Esophagus muscularis mucosa (tissue), 4 donors: ENCODE measurements at regions not wholly inside any gene's neighbourhood (a gene's known extent, or its start where the extent isn't known, plus 50 kb on each side); places are given as distances from the start of the nearest gene placed in this dataset.
A peak's percentile ranks its signal among the peaks of the same experiment; 100 is the strongest.

ENCODE experiments used
- DNase-seq: peaks from one replicate; pipeline ENCODE4 v3.0.0-alpha.2; 2017; ENCODE audit errors: extremely low spot score
- H3K27ac ChIP-seq, 4 donors: fragments of 200-600 bp; sonication (generic); replicated peaks in 1 of 4; 1 replicate in 3 of 4; 2 replicates in 1 of 4; pipeline ENCODE4 v1.5.1; 2016 to 2019; ENCODE audit warnings: mild to moderate bottlenecking in 1 of 4
- H3K27me3 ChIP-seq, 4 donors: fragments of 200-600 bp; sonication (generic); one replicate each; pipeline versions ENCODE4 v1.5.1 to v1.6.0; 2016 to 2019
- H3K36me3 ChIP-seq, 4 donors: fragments of 200-600 bp; sonication (generic); one replicate each; pipeline ENCODE4 v1.5.1; 2016 to 2019
- H3K4me1 ChIP-seq, 4 donors: fragments of 200-600 bp; sonication (generic); one replicate each; pipeline ENCODE4 v1.5.1; 2016 to 2019
- H3K4me3 ChIP-seq, 4 donors: fragments of 200-600 bp; sonication (generic); 1 replicate in 2 of 4; 2 replicates in 2 of 4; pipeline ENCODE4 v1.5.1; 2016 to 2019; ENCODE audit warnings: mild to moderate bottlenecking in 4 of 4, moderate library complexity in 1 of 4
- H3K9me3 ChIP-seq, 4 donors: fragments of 200-600 bp; sonication (generic); 1 replicate in 3 of 4; 2 replicates in 1 of 4; pipeline ENCODE4 v1.5.1; 2016 to 2019
- EP300 ChIP-seq: sonication (generic); formaldehyde crosslinking; IDR thresholded peaks from one replicate; pipeline ENCODE4 v1.6.1; 2017; ENCODE audit warnings: antibody characterized with exemption
- POLR2A ChIP-seq: fragments of 450-650 bp; IDR thresholded peaks from one replicate; pipeline ENCODE4 v1.6.1; 2017; ENCODE audit warnings: antibody characterized with exemption, moderate library complexity, mild to moderate bottlenecking, low read depth
- POLR2AphosphoS5 ChIP-seq, 2 donors: sonication (generic); formaldehyde crosslinking; IDR thresholded peaks; one replicate each; pipeline ENCODE4 v1.6.1; 2017; ENCODE audit warnings: antibody characterized with exemption in 2 of 2
- WGBS: methylation state at CpG from one replicate; pipeline ENCODE4 v1.1.5; 2018; 5-methylcytosine and 5-hydroxymethylcytosine counted together
- intact Hi-C: fragments of 100-400 bp; cut with DNase I; formaldehyde crosslinking; loops from one replicate; pipeline ENCODE4 v1.15.1; 2023

GRCh38 chr11:76603202-76603601, 67.3 kb downstream of the LRRC32 start:
- intact Hi-C loops: loop anchor here (10.0 kb wide), 1 partner anchor 72 kb away; the partner anchor contains the start of gene LRRC32
- peak; percentile 55 for DNase-seq
- peak overlapping the region; percentile 41 to 62 (median 52) for H3K27ac ChIP-seq

More at GRCh38 chr11:76603202-76603601, 67.3 kb downstream of the LRRC32 start:
- no peak for TF ChIP-seq POLR2AphosphoS5 (IDR thresholded peaks at IDR 0.05)
- TF ChIP-seq POLR2A: no peak
- no peak for TF ChIP-seq EP300
- WGBS: 95% methylated on average over 4 of the region's 4 CpGs
- no peaks in the 10 kb centered on the region for H3K36me3 ChIP-seq
- H3K9me3 ChIP-seq: no peaks in the 10 kb centered on the region
- peaks cover 48 to 54% (median 50%) of the 10 kb centered on the region in 4 donors for H3K4me1 ChIP-seq
- no peaks in the 10 kb centered on the region for H3K27me3 ChIP-seq
- H3K4me3 ChIP-seq: no peak overlapping the region
